Smooth muscle cell (in vitro differentiated cells): ENCODE measurements at regions not wholly inside any gene's neighbourhood (a gene's known extent, or its start where the extent isn't known, plus 50 kb on each side); places are given as distances from the start of the nearest gene placed in this dataset.

Experiments used
- DNase-seq: peaks from one replicate; lab custom pipeline; 2025; ENCODE audit not compliant: unreplicated experiment; lab: John Stamatoyannopoulos, UW
- H2AFZ ChIP-seq: fragments of 200-600 bp; sonication (generic); 2 replicates; pipeline ENCODE4 v1.6.0; 2016; ENCODE audit warnings: antibody characterized with exemption, low read depth, mild to moderate bottlenecking
- H3F3A ChIP-seq: fragments of 200-600 bp; sonication (generic); 2 replicates; pipeline ENCODE4 v1.6.0; 2017; ENCODE audit warnings: antibody characterized with exemption, low read depth
- H3K27ac ChIP-seq: fragments of 200-600 bp; sonication (generic); 2 replicates; pipeline ENCODE4 v1.5.1; 2016; ENCODE audit warnings: low read depth, mild to moderate bottlenecking
- H3K27me3 ChIP-seq: fragments of 200-600 bp; sonication (generic); 2 replicates; pipeline ENCODE4 v1.6.1; 2016; ENCODE audit warnings: low read depth, mild to moderate bottlenecking
- H3K36me3 ChIP-seq: fragments of 200-600 bp; sonication (generic); 2 replicates; pipeline ENCODE4 v1.5.1; 2016; ENCODE audit warnings: low read depth
- H3K4me1 ChIP-seq: fragments of 200-600 bp; sonication (generic); 2 replicates; pipeline ENCODE4 v1.5.1; 2016; ENCODE audit warnings: low read depth
- H3K4me2 ChIP-seq: fragments of 200-600 bp; sonication (generic); 2 replicates; pipeline ENCODE4 v1.6.0; 2016; ENCODE audit warnings: mild to moderate bottlenecking
- H3K4me3 ChIP-seq: fragments of 200-600 bp; sonication (generic); 2 replicates; pipeline ENCODE4 v1.5.1; 2016; ENCODE audit warnings: mild to moderate bottlenecking
- H3K79me2 ChIP-seq: fragments of 200-600 bp; sonication (generic); 2 replicates; pipeline ENCODE4 v1.6.0; 2016; ENCODE audit warnings: low read depth, mild to moderate bottlenecking
- H3K9ac ChIP-seq: fragments of 200-600 bp; sonication (generic); 2 replicates; pipeline ENCODE4 v1.6.0; 2016; ENCODE audit warnings: low read depth
- H3K9me3 ChIP-seq: fragments of 200-600 bp; sonication (generic); replicated peaks from 2 replicates; pipeline ENCODE4 v1.5.1; 2016; ENCODE audit warnings: low read depth
- H4K20me1 ChIP-seq: fragments of 200-600 bp; sonication (generic); 2 replicates; pipeline ENCODE4 v1.6.0; 2016; ENCODE audit warnings: low read depth
- CTCF ChIP-seq: fragments of 200-600 bp; sonication (generic); IDR thresholded peaks from 2 replicates; pipeline ENCODE4 v1.5.1; 2017; ENCODE audit warnings: borderline replicate concordance, mild to moderate bottlenecking, antibody characterized with exemption; ENCODE audit not compliant: insufficient read depth, poor library complexity, severe bottlenecking
- WGBS: methylation state at CpG from one replicate; pipeline ENCODE4 v1.1.7; 2016; ENCODE audit warnings: low lambda C conversion rate; 5-methylcytosine and 5-hydroxymethylcytosine counted together

GRCh38 chr7:142454862-142455261, 197.0 kb upstream of the PRSS58 start:
- Histone ChIP-seq H3K36me3 (no peaks in the 10 kb centered on the region), H2AFZ (no peak overlapping the region), H3K27me3 (no peaks in the 10 kb centered on the region), H3F3A (no peaks in the 10 kb centered on the region), H3K9ac (no peak overlapping the region), H3K4me3 (no peak overlapping the region), H3K27ac (no peak overlapping the region), H4K20me1 (no peaks in the 10 kb centered on the region), H3K9me3 (no peaks in the 10 kb centered on the region), H3K79me2 (no peaks in the 10 kb centered on the region), H3K4me1 (no peaks in the 10 kb centered on the region), H3K4me2 (no peak overlapping the region)
- 83% methylated on average over 5 of the region's 5 CpGs for WGBS
- no peak for TF ChIP-seq CTCF
- no peak for DNase-seq

- Histone ChIP-seq H3F3A (no peaks in the 10 kb centered on the region), H3K36me3 (no peaks in the 10 kb centered on the region), H3K4me3 (no peak overlapping the region), H3K4me2 (no peak overlapping the region), H3K9me3 (no peaks in the 10 kb centered on the region), H2AFZ (no peak overlapping the region), H4K20me1 (no peaks in the 10 kb centered on the region), H3K27ac (no peak overlapping the region), H3K9ac (no peak overlapping the region), H3K4me1 (no peaks in the 10 kb centered on the region), H3K79me2 (no peaks in the 10 kb centered on the region), H3K27me3 (no peaks in the 10 kb centered on the region)
- TF ChIP-seq CTCF: no peak
- DNase-seq: no peak
- 88% methylated on average over 4 of the region's 4 CpGs for WGBS
Measured at GRCh38 chr7:142452791-142453190, 194.9 kb upstream of the PRSS58 start.

- Histone ChIP-seq H3K9ac (no peak overlapping the region), H3K9me3 (no peaks in the 10 kb centered on the region), H4K20me1 (no peaks in the 10 kb centered on the region), H2AFZ (no peak overlapping the region), H3K27ac (no peak overlapping the region), H3K4me3 (no peak overlapping the region), H3F3A (no peaks in the 10 kb centered on the region), H3K79me2 (no peaks in the 10 kb centered on the region), H3K27me3 (no peaks in the 10 kb centered on the region), H3K4me1 (no peaks in the 10 kb centered on the region), H3K4me2 (no peak overlapping the region), H3K36me3 (no peaks in the 10 kb centered on the region)
- no peak for TF ChIP-seq CTCF
- DNase-seq: no peak
- WGBS: 85% methylated on average over 4 of the region's 4 CpGs
Measured at GRCh38 chr7:142451817-142452216, 194.0 kb upstream of the PRSS58 start.

- no peak for DNase-seq
- no peak overlapping the region for H2AFZ ChIP-seq
- H3K79me2 ChIP-seq: no peaks in the 10 kb centered on the region
- no peak overlapping the region for H3K9ac ChIP-seq
- no peaks in the 10 kb centered on the region for H3K4me1 ChIP-seq
- H3K9me3 ChIP-seq: no peaks in the 10 kb centered on the region
- no peaks in the 10 kb centered on the region for H3F3A ChIP-seq
- no peak overlapping the region for H3K4me3 ChIP-seq
- H3K4me2 ChIP-seq: no peak overlapping the region
- 83% methylated on average over 5 of the region's 5 CpGs for WGBS
- no peaks in the 10 kb centered on the region for H4K20me1 ChIP-seq
- no peaks in the 10 kb centered on the region for H3K27me3 ChIP-seq
- no peak for TF ChIP-seq CTCF
- no peak overlapping the region for H3K27ac ChIP-seq
- no peaks in the 10 kb centered on the region for H3K36me3 ChIP-seq
Measured at GRCh38 chr7:142451296-142451695, 193.4 kb upstream of the PRSS58 start.
